Upper lobe of left lung (tissue), 4 donors: ENCODE measurements at regions not wholly inside any gene's neighbourhood (a gene's known extent, or its start where the extent isn't known, plus 50 kb on each side); places are given as distances from the start of the nearest gene placed in this dataset.

Experiments used
- CTCF ChIP-seq, 6 experiments: fragments of 450-650 bp in 4 of 6; fragments of 200-600 bp in 2 of 6; sonication (generic) in 2 of 6; IDR thresholded peaks; one replicate each; pipeline ENCODE4 v1.5.1; 2016 to 2019; ENCODE audit warnings: antibody characterized with exemption in 6 of 6
- EP300 ChIP-seq, 4 donors: sonication (generic); formaldehyde crosslinking; IDR thresholded peaks; one replicate each; pipeline ENCODE4 v1.5.1; 2017; ENCODE audit warnings: antibody characterized with exemption in 4 of 4, control low read depth in 2 of 4
- POLR2A ChIP-seq, 4 donors: fragments of 450-650 bp; IDR thresholded peaks; one replicate each; pipeline ENCODE4 v1.5.1; 2016 to 2017; ENCODE audit warnings: antibody characterized with exemption in 4 of 4, mild to moderate bottlenecking in 2 of 4
- POLR2AphosphoS5 ChIP-seq, 2 donors: sonication (generic); formaldehyde crosslinking; IDR thresholded peaks; one replicate each; pipeline ENCODE4 v1.5.1; 2017; ENCODE audit warnings: antibody characterized with exemption in 2 of 2

- no peak for TF ChIP-seq CTCF (IDR thresholded peaks at IDR 0.05)
- TF ChIP-seq POLR2AphosphoS5 (IDR thresholded peaks at IDR 0.05) = no peak
- TF ChIP-seq EP300 (IDR thresholded peaks at IDR 0.05) = no peak
- no peak for TF ChIP-seq POLR2A (IDR thresholded peaks at IDR 0.05)
These were observed 70.1 kb upstream of the STARD4 start for GRCh38 chr5:111582451-111582850.
